NCI-H1436 (cell line): ENCODE measurements at regions not wholly inside any gene's neighbourhood (a gene's known extent, or its start where the extent isn't known, plus 50 kb on each side); places are given as distances from the start of the nearest gene placed in this dataset.
"Not testable (repeated sequence)": the region's sequence is repeated elsewhere in the genome, so short reads cannot be mapped to it uniquely, and the experiment has no call there.

Experiments used
- DNase-seq: peaks from one replicate; lab custom pipeline; 2025; lab: John Stamatoyannopoulos, UW

DNA sequence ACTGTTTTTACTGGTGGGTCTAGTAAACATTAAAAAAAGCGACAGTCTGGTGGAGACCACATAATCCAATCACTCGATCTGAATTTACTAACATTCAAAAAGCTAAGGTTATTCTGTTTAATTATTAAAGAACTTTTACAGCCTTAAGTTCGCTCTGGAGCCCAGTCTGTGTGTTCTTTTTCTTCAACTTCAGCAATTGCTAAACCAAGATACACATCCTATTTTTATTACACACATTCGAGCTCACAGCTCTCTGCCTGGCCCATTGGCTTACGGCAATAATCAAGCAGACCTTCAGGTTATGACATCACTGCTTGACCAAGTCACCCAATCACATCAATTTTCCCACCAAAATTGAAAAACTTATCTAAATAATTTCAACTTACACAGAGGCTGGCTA, 57.4 kb upstream of the PRSS16 start:
- no peak for DNase-seq

DNA sequence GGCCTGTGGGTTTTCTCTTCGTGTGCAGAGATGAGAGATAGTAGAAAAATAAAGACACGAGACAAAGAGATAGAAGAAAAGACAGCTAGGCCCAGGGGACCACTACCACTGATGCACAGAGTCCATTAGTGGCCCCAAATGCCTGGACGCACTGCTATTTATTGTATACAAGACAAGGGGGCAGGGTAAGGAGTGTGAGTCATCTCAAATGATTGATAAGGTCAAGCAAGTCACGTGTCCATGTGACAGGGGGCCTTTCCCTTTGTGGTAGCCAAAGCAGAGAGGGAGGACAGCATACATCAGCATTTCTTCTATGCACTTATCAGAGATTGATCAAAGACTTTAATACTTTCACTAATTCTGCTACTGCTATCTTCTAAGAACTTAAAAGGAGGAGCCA, 53.0 kb upstream of the PRSS16 start:
- DNase-seq = not testable (repeated sequence)

DNA sequence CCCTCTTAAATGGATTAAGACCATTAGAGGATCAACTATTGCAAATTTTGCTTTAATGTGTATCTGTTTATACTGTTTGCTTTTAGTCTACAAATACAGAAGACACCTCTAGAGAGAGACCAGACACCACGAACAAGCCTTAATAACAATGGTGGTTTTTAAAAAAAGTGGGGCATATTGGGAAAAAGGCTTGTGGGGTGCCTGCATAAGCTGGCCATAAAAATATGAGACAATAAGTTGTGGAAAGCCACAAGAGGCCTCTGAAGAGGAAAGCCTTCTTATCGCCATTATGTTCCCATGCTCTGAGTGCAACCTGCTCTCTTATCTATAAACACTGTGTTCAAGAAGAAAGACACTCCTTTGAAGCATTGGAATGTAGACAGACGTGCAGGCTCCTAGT, 52.0 kb upstream of the PRSS16 start:
- DNase-seq = not testable (repeated sequence)
